Ecto neural progenitor cell (in vitro differentiated cells): ENCODE measurements at regions not wholly inside any gene's neighbourhood (a gene's known extent, or its start where the extent isn't known, plus 50 kb on each side); places are given as distances from the start of the nearest gene placed in this dataset.
A peak's percentile ranks its signal among the peaks of the same experiment; 100 is the strongest.

Experiments
- DNase-seq: peaks from one replicate; pipeline ENCODE4 v3.0.0-alpha.2; 2018; ENCODE audit warnings: low spot score

GRCh38 chr13:81539643-81540150 is 1198.8 kb upstream of the SPRY2 start:
- no peak for DNase-seq

- no peak for DNase-seq
Observed at GRCh38 chr13:81498969-81499368, 1158.0 kb upstream of the SPRY2 start.

- no peak for DNase-seq
Observed at GRCh38 chr13:81493144-81493543, 1152.2 kb upstream of the SPRY2 start.

- no peak for DNase-seq
Observed at GRCh38 chr13:81492449-81492848, 1151.5 kb upstream of the SPRY2 start.

GRCh38 chr13:81488021-81488420 is 1147.1 kb upstream of the SPRY2 start:
- DNase-seq: no peak

- DNase-seq: peak; percentile 49
Observed at GRCh38 chr13:81487151-81487550, 1146.2 kb upstream of the SPRY2 start.

GRCh38 chr13:81480634-81481033 is 1139.7 kb upstream of the SPRY2 start:
- no peak for DNase-seq

GRCh38 chr13:81473366-81473899 is 1132.5 kb upstream of the SPRY2 start:
- DNase-seq: no peak

- DNase-seq: no peak
Observed at GRCh38 chr13:81458170-81458569, 1117.2 kb upstream of the SPRY2 start.

GRCh38 chr13:81446441-81446840 is 1105.5 kb upstream of the SPRY2 start:
- no peak for DNase-seq

GRCh38 chr13:81442904-81443303 is 1102.0 kb upstream of the SPRY2 start:
- DNase-seq: no peak

GRCh38 chr13:81425286-81425685 is 1084.4 kb upstream of the SPRY2 start:
- no peak for DNase-seq

GRCh38 chr13:81409284-81409683 is 1068.4 kb upstream of the SPRY2 start:
- DNase-seq: no peak

GRCh38 chr13:81408647-81409046 is 1067.7 kb upstream of the SPRY2 start:
- DNase-seq: no peak

- no peak for DNase-seq
Observed at GRCh38 chr13:81406639-81407292, 1065.8 kb upstream of the SPRY2 start.

- no peak for DNase-seq
Observed at GRCh38 chr13:81406022-81406421, 1065.1 kb upstream of the SPRY2 start.

GRCh38 chr13:81396192-81396591 is 1055.3 kb upstream of the SPRY2 start:
- no peak for DNase-seq

GRCh38 chr13:81395368-81395767 is 1054.4 kb upstream of the SPRY2 start:
- peak; percentile 64 for DNase-seq

GRCh38 chr13:81394640-81395039 is 1053.7 kb upstream of the SPRY2 start:
- no peak for DNase-seq

GRCh38 chr13:81393721-81394120 is 1052.8 kb upstream of the SPRY2 start:
- no peak for DNase-seq

GRCh38 chr13:81393110-81393509 is 1052.2 kb upstream of the SPRY2 start:
- no peak for DNase-seq

- DNase-seq: no peak
Observed at GRCh38 chr13:81388400-81388799, 1047.5 kb upstream of the SPRY2 start.

- no peak for DNase-seq
Observed at GRCh38 chr13:81383444-81383843, 1042.5 kb upstream of the SPRY2 start.

GRCh38 chr13:81382246-81382645 is 1041.3 kb upstream of the SPRY2 start:
- DNase-seq: no peak
